ENCODE measurements at regions not wholly inside any gene's neighbourhood (a gene's known extent, or its start where the extent isn't known, plus 50 kb on each side); places are given as distances from the start of the nearest gene placed in this dataset.

DNA sequence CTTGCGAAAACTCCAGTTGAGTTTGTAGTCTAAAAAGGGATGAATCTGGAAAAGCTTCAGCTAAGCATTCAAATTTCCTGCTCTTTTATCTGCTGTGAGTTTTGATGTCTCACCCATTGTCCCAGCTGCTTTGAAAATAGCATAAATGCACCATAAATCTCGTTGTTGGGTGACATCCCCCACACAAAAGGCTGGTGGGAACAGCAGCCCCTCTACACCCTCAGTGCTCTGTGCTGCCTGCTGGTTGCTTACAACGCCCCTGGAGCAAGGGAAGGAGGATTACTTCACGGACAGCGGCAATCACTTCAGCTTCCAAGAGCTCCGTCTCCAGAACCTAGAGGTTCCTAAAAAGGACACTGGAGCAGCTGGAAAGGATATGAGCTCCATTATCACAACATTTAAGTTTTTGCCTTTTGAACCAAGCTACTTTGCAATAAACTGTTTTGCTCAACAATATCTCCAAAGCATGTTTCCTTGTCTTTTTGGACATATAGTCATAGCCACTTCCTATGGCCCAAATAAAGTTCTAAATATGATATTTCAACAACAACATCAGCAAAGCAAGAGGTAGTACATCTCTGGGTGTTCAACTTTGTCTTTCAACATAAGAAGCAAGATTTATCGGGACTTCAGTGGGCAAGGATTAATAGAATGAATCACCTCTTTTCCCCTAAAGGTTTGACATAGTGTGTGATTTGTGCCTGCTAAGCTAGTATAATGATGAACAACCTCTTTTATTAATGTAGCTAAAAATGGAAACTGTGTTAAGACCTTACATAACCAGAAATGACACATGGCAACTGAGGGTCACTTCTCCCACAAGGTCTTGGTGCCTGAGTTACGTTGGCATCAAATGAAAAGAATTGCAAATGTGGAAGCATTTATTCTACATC is 413.5 kb downstream of the TXNL1 start:
- TF ChIP-seq, protein P1, sequence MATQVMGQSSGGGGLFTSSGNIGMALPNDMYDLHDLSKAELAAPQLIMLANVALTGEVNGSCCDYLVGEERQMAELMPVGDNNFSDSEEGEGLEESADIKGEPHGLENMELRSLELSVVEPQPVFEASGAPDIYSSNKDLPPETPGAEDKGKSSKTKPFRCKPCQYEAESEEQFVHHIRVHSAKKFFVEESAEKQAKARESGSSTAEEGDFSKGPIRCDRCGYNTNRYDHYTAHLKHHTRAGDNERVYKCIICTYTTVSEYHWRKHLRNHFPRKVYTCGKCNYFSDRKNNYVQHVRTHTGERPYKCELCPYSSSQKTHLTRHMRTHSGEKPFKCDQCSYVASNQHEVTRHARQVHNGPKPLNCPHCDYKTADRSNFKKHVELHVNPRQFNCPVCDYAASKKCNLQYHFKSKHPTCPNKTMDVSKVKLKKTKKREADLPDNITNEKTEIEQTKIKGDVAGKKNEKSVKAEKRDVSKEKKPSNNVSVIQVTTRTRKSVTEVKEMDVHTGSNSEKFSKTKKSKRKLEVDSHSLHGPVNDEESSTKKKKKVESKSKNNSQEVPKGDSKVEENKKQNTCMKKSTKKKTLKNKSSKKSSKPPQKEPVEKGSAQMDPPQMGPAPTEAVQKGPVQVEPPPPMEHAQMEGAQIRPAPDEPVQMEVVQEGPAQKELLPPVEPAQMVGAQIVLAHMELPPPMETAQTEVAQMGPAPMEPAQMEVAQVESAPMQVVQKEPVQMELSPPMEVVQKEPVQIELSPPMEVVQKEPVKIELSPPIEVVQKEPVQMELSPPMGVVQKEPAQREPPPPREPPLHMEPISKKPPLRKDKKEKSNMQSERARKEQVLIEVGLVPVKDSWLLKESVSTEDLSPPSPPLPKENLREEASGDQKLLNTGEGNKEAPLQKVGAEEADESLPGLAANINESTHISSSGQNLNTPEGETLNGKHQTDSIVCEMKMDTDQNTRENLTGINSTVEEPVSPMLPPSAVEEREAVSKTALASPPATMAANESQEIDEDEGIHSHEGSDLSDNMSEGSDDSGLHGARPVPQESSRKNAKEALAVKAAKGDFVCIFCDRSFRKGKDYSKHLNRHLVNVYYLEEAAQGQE (IDR thresholded peaks at IDR 0.05; ENCODE audit: insufficient read depth in 1 of 2, low read depth in 2 of 2, low read length in 2 of 2), result no peak
- TF ChIP-seq FOXP2 (optimal IDR thresholded peaks at IDR 0.05; ENCODE audit: borderline replicate concordance, extremely low read depth, extremely low read length, insufficient read depth), result no peak
- TF ChIP-seq POLR2AphosphoS5 (IDR thresholded peaks at IDR 0.05; ENCODE audit: low read depth, low read length), result no peak
- TF ChIP-seq SIN3A (IDR thresholded peaks at IDR 0.05; ENCODE audit: borderline replicate concordance, insufficient read depth, low read length), result no peak
- no peak for TF ChIP-seq TAF1 (IDR thresholded peaks at IDR 0.05; ENCODE audit: borderline replicate concordance, insufficient read depth, low read length)

DNA sequence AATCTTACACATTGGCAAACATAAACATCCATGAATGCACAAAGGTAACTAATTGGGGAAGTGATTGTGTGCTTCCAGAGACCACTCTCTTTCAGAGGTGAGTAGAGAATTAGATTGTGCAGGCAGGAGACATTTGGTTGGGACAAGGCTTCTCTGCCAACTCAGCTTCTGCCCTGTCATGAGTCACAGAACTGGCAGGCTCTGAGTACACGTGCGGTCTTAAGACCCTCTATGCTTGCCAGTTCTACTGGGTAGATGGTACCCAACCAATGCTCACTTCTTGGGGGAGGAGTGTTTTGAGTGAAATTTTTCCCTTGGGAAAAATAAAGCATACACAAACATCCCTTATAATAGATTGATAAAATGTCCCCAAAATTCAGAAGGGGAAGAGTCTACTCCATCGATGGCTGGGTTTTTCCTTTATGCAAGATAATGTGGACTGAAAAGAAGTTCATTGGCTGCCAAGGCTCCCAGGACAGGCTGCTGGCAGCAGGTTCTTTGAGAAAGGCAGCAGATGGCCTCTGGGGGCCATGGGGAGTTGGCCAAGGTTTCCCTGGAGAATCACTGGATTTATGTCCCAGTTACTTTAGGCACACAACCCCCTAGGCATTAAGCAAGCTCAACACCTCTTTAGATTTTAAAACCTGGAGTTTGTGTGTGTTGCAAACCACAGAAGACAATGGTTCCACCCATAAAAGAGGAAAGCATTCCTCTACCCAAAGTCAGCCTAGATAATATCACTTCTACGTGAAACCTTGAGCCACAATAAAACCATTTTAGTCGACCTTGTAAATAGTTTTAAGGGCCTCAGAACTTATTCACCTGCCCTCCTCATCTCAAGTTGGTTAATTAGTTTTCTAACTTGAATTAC is 417.0 kb downstream of the TXNL1 start:
- TF ChIP-seq, protein P1 (IDR thresholded peaks at IDR 0.05; ENCODE audit: insufficient read depth in 1 of 2, low read depth in 2 of 2, low read length in 2 of 2), result no peak
- TF ChIP-seq TAF1 (IDR thresholded peaks at IDR 0.05; ENCODE audit: borderline replicate concordance, insufficient read depth, low read length), result no peak
- no peak for TF ChIP-seq POLR2AphosphoS5 (IDR thresholded peaks at IDR 0.05; ENCODE audit: low read depth, low read length)
- TF ChIP-seq SIN3A (IDR thresholded peaks at IDR 0.05; ENCODE audit: borderline replicate concordance, insufficient read depth, low read length), result no peak
- TF ChIP-seq FOXP2 (optimal IDR thresholded peaks at IDR 0.05; ENCODE audit: borderline replicate concordance, extremely low read depth, extremely low read length, insufficient read depth), result no peak

- TF ChIP-seq POLR2AphosphoS5 (IDR thresholded peaks at IDR 0.05; ENCODE audit: low read depth, low read length), result no peak
- no peak for TF ChIP-seq SIN3A (IDR thresholded peaks at IDR 0.05; ENCODE audit: borderline replicate concordance, insufficient read depth, low read length)
- no peak for TF ChIP-seq FOXP2 (optimal IDR thresholded peaks at IDR 0.05; ENCODE audit: borderline replicate concordance, extremely low read depth, extremely low read length, insufficient read depth)
- TF ChIP-seq TAF1 (IDR thresholded peaks at IDR 0.05; ENCODE audit: borderline replicate concordance, insufficient read depth, low read length), result no peak
- TF ChIP-seq, protein P1 (IDR thresholded peaks at IDR 0.05; ENCODE audit: insufficient read depth in 1 of 2, low read depth in 2 of 2, low read length in 2 of 2), result no peak
Observed at GRCh38 chr18:56217406-56217805, 421.0 kb downstream of the TXNL1 start.

GRCh38 chr18:56214706-56215105 is 423.7 kb downstream of the TXNL1 start:
- TF ChIP-seq, protein P1 (IDR thresholded peaks at IDR 0.05; ENCODE audit: insufficient read depth in 1 of 2, low read depth in 2 of 2, low read length in 2 of 2), result no peak

Data from PFSK-1 (cell line).